GM19463 (cell line): ENCODE measurements at regions not wholly inside any gene's neighbourhood (a gene's known extent, or its start where the extent isn't known, plus 50 kb on each side); places are given as distances from the start of the nearest gene placed in this dataset.
"Not testable (repeated sequence)": the region's sequence is repeated elsewhere in the genome, so short reads cannot be mapped to it uniquely, and the experiment has no call there.

Source experiments
- ATAC-seq: cut with Tn5 transposase; IDR thresholded peaks from one replicate; pipeline ENCODE4 v1.9.1; 2021; ENCODE audit warnings: mild to moderate bottlenecking, moderate library complexity; ENCODE audit not compliant: unreplicated experiment

DNA sequence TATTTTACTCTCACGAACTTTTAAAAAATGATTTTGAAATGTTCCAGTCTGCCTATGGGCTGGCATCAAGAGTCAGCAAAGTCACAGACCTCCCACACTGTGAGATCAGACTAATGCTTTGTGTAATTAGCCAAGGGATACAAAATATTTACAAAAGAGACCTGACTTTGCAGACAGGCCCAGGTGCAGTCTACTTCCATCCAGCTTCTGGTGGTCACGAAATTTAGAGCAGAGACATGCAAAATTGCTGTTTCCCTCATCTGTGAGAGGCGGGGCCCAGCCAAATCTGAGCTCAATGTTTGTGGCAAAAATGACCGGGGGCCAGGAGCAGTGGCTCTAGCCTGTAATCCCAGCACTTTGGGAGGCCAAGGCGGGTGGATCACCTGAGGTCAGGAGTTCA is 82.5 kb upstream of the PITRM1 start:
- no peak for ATAC-seq

- ATAC-seq, result not testable (repeated sequence)
Measured at GRCh38 chr10:3253974-3254373, 81.4 kb upstream of the PITRM1 start.

- ATAC-seq, result no peak
Measured at GRCh38 chr10:3251172-3251571, 78.6 kb upstream of the PITRM1 start.

DNA sequence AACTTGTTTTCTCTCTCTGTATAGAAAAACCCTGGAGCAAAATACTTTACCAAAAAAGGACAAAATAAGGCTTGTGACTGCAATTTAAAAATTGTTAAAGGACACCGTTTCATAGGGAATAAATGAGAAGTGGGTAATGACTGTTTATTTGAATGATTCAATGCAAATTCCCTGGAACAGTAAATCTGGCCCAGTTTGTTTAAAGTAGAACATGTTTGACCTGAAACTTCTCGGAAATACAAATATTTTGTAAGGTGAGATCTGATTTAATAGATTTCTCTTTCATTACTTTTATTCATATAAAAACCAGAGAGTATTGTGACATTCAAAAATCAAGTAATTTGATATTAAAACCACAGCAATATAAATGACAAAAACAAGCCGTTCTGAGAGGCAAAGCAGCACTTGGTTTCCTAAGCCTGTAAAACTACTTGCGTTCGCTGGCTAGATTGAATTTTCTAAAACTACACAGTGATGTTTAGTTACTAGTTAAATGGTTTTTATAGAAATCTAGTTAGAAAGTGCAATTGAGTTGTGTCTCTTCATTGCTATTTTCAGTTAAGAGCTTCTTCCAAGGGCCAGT is 76.8 kb upstream of the PITRM1 start:
- no peak for ATAC-seq

DNA sequence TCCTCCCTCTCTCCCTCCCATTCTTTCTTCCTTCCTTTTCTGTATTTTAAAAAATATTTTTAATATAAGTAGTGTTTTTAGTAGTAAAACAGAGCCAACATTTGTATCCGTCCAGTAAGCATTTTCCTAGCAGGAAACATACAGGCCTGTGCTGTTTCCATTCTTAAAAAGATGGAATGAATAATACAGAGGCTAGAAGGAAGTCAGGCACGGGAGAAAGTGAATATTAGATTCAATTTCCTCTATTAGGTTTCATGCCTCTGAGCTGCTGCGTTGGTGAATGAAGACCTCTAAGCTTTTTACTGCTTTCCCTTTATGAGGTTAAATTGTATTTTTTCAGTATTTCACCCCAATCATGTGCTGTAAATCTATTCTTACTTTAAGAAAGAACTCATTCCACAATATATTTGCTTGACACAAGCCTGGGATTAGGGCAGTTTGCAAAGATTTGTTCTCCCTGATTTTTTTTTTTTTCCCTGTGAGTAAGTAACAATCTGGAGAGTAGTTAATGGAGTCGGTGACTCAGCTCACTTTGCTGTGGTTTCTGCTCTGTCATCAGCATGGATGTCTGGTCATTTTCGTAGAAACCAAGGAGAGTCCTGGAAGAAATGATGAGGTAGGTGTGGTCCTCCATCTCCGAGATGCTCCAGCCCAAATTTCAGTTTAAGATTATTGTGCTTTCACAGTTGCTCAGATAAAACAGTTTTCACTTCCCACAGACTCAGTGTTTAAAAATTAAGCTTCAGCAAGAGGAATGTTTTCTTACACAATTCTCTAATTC is 76.1 kb upstream of the PITRM1 start:
- no peak for ATAC-seq

DNA sequence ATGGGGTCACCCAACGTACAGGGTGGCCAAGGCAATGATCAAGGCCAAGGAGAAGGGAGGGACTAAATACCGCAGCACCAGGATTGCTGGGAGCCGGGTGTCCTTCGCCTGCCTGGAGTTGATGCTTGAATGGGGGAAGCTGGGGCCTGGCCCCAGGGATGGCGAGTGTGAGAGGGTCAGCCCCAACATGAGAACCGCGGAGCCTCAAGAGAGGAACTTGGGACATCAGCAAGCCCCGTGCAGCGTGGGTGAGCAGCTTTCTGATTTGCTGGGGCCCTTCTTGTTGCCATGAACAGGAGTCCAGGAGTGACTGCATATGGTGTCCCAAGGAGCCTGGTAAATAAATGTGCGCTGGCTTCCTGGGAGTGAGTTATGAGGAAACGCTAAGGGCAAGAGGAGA is 72.8 kb upstream of the PITRM1 start:
- ATAC-seq, result no peak

GRCh38 chr10:3241967-3242650 is 69.5 kb upstream of the PITRM1 start:
- ATAC-seq, result no peak

DNA sequence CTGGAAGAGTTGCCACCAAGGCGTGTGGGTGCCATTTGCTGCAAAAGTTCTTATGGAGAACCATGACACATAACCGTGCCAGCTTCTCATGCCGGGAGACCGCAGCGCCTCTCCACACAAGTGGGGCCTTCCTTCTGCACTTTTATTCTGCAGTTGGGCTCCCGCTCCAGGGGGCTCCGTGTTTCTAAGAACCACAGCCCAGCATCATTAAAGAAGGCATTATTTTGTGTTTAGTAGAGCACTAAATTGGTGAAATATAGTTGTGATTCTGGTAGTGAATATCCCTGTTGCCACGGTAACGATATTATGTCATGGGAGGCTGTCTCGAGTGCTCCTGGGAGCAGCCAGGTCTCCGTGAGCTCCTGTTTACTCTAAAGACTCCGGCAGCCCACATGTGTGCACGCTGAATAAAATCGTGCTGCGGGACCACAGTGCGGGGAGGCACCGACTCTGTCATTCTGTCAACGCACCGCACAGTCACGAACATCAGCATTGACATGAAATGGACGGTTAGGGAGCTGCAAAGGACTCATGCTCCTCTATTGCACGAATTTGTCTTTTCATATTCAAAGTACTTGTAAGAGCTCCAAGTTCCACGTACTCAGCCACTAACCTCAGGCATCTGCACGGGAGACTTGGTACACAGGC is 68.8 kb upstream of the PITRM1 start:
- no peak for ATAC-seq

DNA sequence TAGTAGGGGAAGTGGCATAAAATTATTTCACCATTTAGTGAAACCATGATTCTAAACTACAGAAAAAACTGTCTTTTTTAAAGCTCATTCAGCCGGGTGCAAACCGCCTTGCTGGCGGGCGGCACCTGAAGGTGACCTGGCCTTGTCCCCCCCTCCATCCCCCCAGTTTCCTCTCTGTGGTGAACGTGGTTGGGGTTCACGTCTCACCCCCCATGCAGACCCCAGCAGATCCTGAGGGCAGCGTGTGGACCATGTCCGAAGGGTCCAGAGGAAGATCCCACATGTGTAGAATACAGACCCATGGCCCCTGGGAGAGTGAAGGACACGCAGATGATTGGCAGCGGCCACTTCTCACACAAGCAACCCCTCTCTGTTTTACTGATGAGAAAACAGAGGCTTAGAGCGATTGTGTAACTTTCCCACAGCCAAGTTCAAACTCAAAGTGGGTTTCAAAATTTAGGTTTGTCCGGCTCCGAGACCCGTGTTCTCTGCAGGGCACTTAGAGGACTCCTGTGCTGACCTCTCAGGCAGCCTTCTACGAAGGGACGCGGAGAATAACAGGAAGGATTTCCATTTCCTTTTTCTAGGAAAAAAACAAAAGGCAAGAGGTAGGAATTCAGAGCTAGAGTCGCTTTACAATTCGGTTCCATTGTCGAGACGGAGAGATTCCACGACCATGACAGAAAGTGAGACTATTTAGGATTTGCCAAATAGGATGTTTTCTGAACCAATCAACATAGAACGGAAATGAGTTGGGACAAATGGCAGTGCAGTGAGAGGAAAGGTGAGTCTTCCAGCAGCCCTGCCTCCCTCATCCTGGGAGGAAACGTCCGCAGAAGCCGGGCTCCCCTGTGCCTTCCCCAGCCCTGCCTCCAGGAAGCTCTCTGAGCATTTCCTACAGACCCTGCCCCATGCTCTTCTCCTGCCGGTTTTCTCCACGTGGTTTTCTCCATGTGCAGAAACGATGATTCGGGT is 67.6 kb upstream of the PITRM1 start:
- no peak for ATAC-seq

DNA sequence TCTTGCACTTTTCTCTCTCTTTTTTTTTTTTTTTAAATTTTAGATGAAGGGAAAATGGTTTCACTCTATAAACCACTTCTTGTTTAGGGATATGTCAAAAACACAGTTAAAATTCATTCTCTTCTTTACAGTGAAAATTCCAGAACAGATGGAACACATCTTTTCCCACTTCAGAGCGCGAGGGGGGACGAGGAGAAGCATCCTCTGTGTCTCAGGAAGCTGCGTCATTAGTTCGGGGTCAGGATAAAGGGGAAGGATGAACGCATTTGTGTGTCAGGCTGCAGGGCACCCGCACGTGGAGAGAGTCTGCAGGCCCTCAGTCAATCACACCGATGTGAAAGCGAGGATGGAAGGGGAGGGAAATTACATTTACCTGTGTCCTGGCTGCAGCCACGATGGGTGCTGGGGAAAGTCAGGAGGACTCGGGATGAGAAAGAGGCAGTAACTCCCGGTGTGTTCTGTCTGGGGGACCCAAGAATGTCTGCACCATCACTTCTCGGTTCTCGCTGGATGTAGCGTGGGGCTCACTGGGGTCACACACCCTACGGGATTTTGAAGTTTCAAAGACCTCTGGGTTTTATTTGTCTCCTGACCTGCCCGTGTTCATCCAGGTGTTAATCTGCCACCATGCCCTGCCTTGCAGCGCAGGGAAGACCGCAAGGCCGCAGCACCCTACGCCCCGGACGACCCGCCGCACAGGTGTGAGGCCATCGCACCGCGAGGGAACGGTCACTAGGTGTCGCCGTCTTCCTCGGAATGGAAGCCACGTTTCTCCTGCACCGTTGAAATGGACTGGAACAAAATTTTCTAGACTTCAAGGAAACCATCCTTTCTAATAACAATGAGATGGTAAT is 66.7 kb upstream of the PITRM1 start:
- peak; percentile 69 for ATAC-seq

DNA sequence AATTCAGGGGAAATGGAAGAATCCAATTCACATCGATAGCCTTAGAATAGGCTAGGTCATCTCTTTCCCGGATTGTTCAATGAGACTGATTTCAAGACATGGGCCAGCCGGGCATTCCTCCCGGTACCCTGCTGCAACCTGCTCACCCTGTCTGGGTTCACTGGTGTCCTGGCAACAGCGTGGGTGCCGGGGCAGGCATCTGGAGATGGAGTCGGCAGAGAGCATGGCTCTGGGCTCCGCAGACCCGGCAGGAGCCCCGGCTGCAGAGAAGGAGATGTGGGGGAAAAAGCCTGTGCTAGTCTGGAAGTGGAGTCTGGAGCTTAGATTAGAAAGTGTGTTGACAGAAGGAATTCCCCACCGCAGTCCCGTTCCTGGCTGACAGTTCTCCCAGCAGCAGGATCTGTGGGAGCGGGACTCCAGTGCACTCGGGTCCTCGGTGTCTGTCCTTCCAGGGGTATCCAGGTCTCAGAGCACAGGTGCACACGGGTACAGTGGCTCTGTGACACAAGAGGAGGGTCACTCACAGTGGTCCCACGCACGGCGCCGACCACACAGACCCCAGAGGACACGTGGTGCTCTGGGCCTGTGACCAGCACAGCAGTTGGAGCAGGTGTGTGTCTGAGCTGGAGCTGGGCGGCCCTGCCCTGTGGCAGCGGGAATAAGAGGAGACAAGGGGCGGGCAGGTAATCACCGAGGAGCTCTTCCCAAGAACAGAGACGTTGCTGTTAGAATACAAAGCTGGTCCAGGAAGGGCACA is 65.7 kb upstream of the PITRM1 start:
- no peak for ATAC-seq

DNA sequence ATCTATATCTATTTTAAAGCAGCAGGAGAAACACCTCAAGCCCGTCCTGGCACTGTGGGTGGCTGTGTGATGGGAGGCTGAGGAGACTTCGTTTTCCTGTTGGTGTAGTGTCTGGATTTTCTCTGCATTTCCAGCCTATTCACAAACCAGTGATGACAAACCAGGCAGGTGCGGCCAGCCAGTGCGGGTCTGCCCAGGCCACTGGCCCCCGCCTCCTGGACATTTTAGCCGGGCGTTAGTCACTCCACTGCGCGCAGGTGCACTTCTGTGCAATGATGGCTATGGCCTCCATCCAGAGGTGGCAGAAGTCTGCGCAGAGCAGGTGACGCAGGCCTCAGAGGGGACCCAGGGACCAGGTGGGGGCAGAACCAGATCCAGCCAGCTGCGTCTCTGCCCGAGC is 64.9 kb upstream of the PITRM1 start:
- ATAC-seq, result no peak

- no peak for ATAC-seq
Measured at GRCh38 chr10:3236644-3237404, 64.2 kb upstream of the PITRM1 start.

DNA sequence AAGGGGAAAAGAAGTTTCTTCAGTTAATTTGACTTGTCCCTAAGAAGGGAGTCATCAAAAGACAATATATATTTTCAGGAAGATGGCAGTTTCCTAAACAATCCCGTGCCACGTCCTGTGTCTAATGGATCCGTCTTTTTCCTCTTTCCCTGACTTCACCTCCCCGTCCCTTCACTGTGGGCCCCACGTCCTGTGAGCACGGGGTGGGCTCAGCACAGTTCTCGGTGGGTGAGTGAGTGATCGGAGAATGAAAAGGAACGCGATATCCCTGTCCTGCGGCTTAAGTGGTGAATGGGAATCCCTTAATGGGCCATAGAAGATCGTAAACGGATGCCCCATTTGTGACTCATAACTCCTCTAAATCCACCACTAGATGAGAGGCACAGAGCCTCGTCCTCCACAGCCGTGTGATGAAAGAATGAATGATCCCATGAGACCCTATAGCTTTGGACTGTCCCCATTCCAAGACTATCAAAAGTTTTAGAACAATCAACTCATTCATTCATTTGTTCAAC is 63.5 kb upstream of the PITRM1 start:
- ATAC-seq, result no peak

GRCh38 chr10:3235395-3235794 is 62.8 kb upstream of the PITRM1 start:
- ATAC-seq, result no peak

GRCh38 chr10:3233486-3233990 is 61.0 kb upstream of the PITRM1 start:
- no peak for ATAC-seq

GRCh38 chr10:3231951-3232730 is 59.6 kb upstream of the PITRM1 start:
- ATAC-seq, result no peak
